Renal cortical epithelial cell (primary cell): ENCODE measurements at regions not wholly inside any gene's neighbourhood (a gene's known extent, or its start where the extent isn't known, plus 50 kb on each side); places are given as distances from the start of the nearest gene placed in this dataset.

ENCODE experiments used
- DNase-seq: peaks from one replicate; pipeline ENCODE4 v3.0.0-alpha.2; 2011; ENCODE audit warnings: low read depth

GRCh38 chr14:46290706-46291105 lies 360.9 kb downstream of the RPL10L start:
- DNase-seq: no peak

DNA sequence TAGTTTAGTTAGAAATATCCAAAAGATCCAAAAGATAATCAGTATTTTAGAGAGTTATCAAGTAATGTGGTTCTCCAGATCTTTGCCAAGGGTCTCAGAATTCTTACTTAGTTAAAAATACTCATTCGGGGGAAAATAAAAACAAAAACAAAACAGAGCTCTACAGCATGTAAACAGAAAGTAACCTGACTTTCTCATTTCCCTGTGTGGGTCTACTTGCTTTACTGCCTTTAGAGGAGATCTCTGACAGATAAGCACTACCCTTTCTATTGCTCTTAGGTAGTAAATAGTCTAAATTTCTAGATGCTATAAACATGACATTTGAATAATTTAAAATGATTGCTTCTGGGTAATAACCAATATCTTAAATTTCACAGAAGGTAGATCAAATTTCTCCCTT lies 371.8 kb downstream of the RPL10L start:
- no peak for DNase-seq

- no peak for DNase-seq
These were observed 372.3 kb downstream of the RPL10L start for GRCh38 chr14:46279327-46279726.

DNA sequence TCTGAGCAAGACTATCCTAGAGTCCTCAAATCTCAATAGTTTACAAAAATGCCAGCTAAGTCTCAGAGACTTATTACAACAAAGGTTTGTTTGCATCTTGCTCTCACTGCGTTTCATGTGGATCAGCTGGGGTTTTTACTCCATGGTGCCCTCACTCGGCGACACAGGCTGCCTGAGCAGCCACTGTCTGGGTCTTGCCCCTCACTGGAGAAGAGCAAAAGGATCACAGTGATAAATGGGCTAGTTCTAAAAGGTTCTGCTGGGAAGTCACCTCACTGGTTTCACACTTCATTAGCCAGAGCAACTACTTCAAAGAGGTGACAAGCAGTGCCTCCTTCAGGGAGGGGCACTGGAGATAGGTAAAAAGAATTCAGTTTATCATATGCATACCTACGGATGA lies 392.0 kb downstream of the RPL10L start:
- DNase-seq: no peak

DNA sequence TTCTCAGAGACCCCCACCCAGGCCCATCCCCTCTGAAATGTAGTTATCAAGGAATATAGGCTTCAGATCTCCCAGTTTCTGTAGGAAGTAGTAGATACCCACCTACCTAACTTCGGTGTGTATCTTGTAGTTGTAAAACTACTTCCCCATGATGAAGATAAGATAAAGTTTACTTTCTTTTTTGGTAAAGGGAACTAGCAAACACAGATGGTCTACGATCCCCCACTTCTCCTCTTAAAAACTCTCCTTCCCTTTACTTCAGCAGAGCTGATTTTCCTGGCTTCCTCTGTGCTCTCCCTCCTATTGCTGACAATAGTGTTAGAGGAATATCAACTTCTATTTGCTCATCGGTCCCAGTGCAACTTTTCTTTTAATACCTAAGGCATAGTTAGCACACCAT lies 395.2 kb downstream of the RPL10L start:
- DNase-seq: no peak

- DNase-seq: peak; percentile 40
These were observed 401.4 kb downstream of the RPL10L start for GRCh38 chr14:46250113-46250703.

GRCh38 chr14:46248001-46248630 lies 403.5 kb downstream of the RPL10L start:
- no peak for DNase-seq

GRCh38 chr14:46245276-46245675 lies 406.3 kb downstream of the RPL10L start:
- no peak for DNase-seq

DNA sequence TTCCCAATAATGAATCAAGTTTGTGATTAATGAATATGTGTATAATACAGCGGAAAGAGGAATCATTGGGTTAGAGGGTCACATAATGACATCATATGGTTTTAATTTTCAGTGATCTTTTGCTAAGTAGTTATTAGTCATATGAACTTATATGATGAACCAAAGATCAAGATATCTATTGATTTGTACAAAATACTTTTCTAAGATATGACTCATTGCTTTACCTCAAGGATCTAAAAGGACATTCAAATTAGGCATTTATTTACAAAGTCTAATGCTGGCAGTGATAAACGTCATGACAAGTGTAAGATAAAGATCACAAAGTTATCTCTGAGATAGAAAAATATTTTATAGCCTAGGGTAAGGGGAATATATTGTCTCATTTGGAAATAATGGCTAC lies 417.8 kb downstream of the RPL10L start:
- no peak for DNase-seq

DNA sequence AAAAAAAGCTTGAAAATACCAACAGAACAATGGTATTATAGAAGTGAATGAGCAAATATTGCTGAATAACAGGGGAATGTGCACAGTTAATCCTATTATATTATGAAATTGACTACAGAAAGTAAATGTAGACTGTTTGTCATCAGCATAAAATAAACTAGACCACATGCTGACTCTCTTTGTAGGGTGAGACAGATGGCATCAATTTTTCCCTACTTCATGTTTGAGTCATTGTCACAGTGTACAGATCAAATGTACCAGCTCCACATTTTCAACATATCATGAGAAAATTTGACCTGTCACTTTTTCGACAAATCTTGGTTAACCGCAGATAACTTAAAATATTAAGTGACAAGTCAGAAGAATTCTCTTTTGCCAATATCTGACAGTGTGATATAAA lies 421.0 kb downstream of the RPL10L start:
- DNase-seq: no peak

DNA sequence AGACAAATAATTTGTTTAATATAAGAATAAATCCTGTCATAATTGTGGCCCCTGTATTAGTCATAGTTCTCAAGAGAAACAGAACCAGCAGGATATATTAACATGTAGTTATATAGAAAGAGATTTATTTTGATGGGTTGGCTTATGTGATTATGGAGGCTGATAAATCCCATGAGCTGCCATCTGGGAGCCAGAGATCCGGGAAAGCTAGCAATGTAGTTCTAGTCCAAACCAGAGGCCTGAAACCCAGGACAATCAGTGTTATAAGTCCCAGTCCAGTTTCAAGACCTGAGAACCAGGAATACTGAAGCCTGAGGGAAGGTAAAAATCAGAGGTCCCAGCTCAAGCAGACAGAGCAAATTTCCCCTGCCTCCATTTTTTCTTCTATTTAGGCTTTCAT lies 435.8 kb downstream of the RPL10L start:
- DNase-seq: no peak

DNA sequence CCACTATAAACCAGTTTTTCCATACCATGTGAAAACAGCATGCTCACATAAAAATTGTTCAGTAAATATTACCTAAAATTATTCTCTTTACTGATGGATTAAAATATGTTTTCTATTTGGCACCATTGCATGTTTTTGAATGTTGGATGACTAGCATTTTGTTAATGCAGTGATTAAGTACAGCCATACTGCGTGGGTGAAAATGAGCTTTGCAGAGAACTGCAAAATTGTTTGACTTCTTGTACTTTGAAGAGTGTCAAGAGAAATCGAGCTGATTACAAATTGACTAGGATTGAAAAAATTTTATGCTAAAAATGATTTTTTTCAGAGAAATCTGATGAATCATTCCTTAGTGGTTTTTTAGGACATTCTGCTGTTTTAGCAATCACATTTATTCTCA lies 452.9 kb downstream of the RPL10L start:
- DNase-seq: no peak

DNA sequence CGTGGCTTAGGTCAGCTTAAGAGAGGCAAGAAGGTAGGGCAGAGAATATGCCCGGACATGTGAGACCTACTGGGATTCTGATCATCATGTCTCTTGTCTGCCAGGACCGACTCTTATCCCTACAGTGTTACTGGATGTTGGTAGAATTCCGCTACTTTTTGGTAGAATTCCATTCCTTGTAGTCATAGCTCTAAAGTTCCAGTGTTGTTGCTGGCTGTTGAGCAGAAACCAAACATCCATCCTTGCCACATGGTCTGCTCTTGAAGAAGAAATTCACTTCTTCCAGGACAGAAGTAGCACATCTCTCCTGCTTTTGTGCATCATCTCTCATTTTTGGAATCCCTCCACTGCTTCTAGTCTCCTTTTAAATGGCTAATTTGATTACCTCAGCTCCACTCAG lies 453.7 kb downstream of the RPL10L start:
- no peak for DNase-seq
